Peyer's patch (tissue), 4 donors: ENCODE measurements at regions not wholly inside any gene's neighbourhood (a gene's known extent, or its start where the extent isn't known, plus 50 kb on each side); places are given as distances from the start of the nearest gene placed in this dataset.

ENCODE experiments used
- CTCF ChIP-seq, 6 experiments: fragments of 450-650 bp in 4 of 6; fragments of 200-600 bp in 2 of 6; sonication (generic) in 1 of 6; IDR thresholded peaks; one replicate each; pipeline ENCODE4 v1.5.1; 2017 to 2019; ENCODE audit warnings: antibody characterized with exemption in 6 of 6, mild to moderate bottlenecking in 3 of 6, moderate library complexity in 1 of 6
- POLR2A ChIP-seq, 2 donors: fragments of 450-650 bp; IDR thresholded peaks; one replicate each; pipeline ENCODE4 v1.5.1; 2017; ENCODE audit warnings: antibody characterized with exemption in 2 of 2, mild to moderate bottlenecking in 2 of 2, moderate library complexity in 2 of 2

- TF ChIP-seq CTCF (IDR thresholded peaks at IDR 0.05) (no peak), POLR2A (IDR thresholded peaks at IDR 0.05) (no peak)
Observed at GRCh38 chr3:139225548-139225947, 118.3 kb upstream of the MRPS22 start.
